ENCODE measurements at regions not wholly inside any gene's neighbourhood (a gene's known extent, or its start where the extent isn't known, plus 50 kb on each side); places are given as distances from the start of the nearest gene placed in this dataset.

DNA sequence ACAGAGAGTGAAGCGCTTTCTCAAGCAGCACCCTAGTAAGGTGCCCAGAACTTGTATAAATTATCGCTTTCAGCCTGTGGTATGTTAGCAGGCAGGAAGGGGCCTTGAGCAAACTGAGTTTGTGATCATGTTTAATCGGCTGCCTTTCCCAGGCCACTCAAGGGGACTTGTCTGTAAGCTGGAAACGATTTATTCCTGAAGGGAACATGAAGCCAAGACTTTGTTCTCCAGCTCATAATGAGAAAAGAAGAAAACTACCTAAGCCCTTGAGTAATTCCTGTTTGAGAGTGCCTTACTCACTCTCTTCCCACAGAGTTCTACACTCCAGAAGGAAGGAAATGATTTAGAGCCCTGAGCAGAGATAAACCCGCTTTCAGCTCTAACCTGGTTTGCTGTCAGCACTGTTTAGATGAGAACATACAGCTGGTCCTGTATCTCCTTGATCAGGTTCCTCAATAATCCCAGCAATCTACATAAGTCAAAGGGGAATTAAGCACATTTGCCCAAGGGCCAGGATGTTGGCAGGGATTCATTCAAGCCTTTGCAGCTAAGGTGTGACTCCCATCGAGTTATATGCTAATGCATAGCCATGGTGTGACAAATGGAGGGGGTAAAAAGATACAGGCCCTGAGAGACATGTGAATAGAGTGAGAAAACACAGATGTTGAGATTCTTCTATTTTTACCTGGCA lies 187.7 kb upstream of the SLC24A5 start:
- WGBS = 57% methylated on average over 6 of the region's 6 CpGs
- no peak overlapping the region for H3K9ac ChIP-seq (ENCODE audit: low read depth in 1 of 2, low read length in 2 of 2)
- H3K4me3 ChIP-seq (ENCODE audit: low read depth in 1 of 3, low read length in 3 of 3) = no peak overlapping the region
- H3K4me1 ChIP-seq (ENCODE audit: control insufficient read depth in 4 of 4, insufficient read depth in 4 of 4, low read length in 3 of 4) = no peaks in the 10 kb centered on the region
- DNase-seq (ENCODE audit: low spot score) = no peak
- no peak overlapping the region for H3K27ac ChIP-seq (ENCODE audit: low read depth in 1 of 2, low read length in 2 of 2)
- peaks cover 0 to 6% (median 2%) of the 10 kb centered on the region in 4 donors for H3K27me3 ChIP-seq (ENCODE audit: control insufficient read depth in 4 of 4, insufficient read depth in 4 of 4, low read length in 3 of 4)
- H3K36me3 ChIP-seq (ENCODE audit: control insufficient read depth in 4 of 4, insufficient read depth in 3 of 4, low read depth in 1 of 4, low read length in 3 of 4) = no peaks in the 10 kb centered on the region
- H3K9me3 ChIP-seq (ENCODE audit: control insufficient read depth in 4 of 4, low read length in 3 of 4) = no peaks in the 10 kb centered on the region
- TF ChIP-seq RAD21 (IDR thresholded peaks at IDR 0.05) = no peak
- TF ChIP-seq, protein P1, sequence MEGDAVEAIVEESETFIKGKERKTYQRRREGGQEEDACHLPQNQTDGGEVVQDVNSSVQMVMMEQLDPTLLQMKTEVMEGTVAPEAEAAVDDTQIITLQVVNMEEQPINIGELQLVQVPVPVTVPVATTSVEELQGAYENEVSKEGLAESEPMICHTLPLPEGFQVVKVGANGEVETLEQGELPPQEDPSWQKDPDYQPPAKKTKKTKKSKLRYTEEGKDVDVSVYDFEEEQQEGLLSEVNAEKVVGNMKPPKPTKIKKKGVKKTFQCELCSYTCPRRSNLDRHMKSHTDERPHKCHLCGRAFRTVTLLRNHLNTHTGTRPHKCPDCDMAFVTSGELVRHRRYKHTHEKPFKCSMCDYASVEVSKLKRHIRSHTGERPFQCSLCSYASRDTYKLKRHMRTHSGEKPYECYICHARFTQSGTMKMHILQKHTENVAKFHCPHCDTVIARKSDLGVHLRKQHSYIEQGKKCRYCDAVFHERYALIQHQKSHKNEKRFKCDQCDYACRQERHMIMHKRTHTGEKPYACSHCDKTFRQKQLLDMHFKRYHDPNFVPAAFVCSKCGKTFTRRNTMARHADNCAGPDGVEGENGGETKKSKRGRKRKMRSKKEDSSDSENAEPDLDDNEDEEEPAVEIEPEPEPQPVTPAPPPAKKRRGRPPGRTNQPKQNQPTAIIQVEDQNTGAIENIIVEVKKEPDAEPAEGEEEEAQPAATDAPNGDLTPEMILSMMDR (IDR thresholded peaks at IDR 0.05; ENCODE audit: low read depth, low read length, missing input control) = no peak
- no peak for TF ChIP-seq EGR1 (IDR thresholded peaks at IDR 0.05; ENCODE audit: low read depth in 2 of 2)
- no peak for TF ChIP-seq YY1 (IDR thresholded peaks at IDR 0.05)

DNA sequence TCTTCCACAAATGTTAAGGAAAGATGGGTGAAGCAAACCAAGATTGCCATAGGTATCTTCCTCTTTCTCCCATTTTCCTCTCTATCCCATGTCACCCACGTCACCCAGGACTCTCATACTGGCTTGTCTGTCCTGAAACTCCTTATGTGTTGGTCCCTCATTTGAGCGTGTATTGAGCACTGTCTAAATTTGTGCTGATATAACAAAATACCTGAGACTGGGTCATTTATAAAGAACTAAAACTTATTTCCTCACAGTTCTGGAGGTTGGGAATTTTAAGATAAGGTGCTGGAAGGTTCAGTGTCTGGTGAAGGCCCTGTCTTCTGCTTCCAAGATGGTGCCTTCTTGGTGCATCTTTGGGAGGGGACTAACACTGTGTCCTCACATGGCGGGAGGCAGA lies 186.9 kb upstream of the SLC24A5 start:
- Histone ChIP-seq H3K27ac (ENCODE audit: low read depth in 1 of 2, low read length in 2 of 2) (no peak overlapping the region), H3K4me3 (ENCODE audit: low read depth in 1 of 3, low read length in 3 of 3) (no peak overlapping the region), H3K9me3 (ENCODE audit: control insufficient read depth in 4 of 4, low read length in 3 of 4) (no peaks in the 10 kb centered on the region), H3K9ac (ENCODE audit: low read depth in 1 of 2, low read length in 2 of 2) (no peak overlapping the region), H3K27me3 (ENCODE audit: control insufficient read depth in 4 of 4, insufficient read depth in 4 of 4, low read length in 3 of 4) (peaks cover 0 to 6% (median 2%) of the 10 kb centered on the region in 4 donors), H3K4me1 (ENCODE audit: control insufficient read depth in 4 of 4, insufficient read depth in 4 of 4, low read length in 3 of 4) (no peaks in the 10 kb centered on the region), H3K36me3 (ENCODE audit: control insufficient read depth in 4 of 4, insufficient read depth in 3 of 4, low read depth in 1 of 4, low read length in 3 of 4) (no peaks in the 10 kb centered on the region)
- no peak for DNase-seq (ENCODE audit: low spot score)
- WGBS = 83% methylated on average over 3 of the region's 3 CpGs
- TF ChIP-seq TAF1 (conservative IDR thresholded peaks at IDR 0.05) = no peak
- TF ChIP-seq, protein P2, sequence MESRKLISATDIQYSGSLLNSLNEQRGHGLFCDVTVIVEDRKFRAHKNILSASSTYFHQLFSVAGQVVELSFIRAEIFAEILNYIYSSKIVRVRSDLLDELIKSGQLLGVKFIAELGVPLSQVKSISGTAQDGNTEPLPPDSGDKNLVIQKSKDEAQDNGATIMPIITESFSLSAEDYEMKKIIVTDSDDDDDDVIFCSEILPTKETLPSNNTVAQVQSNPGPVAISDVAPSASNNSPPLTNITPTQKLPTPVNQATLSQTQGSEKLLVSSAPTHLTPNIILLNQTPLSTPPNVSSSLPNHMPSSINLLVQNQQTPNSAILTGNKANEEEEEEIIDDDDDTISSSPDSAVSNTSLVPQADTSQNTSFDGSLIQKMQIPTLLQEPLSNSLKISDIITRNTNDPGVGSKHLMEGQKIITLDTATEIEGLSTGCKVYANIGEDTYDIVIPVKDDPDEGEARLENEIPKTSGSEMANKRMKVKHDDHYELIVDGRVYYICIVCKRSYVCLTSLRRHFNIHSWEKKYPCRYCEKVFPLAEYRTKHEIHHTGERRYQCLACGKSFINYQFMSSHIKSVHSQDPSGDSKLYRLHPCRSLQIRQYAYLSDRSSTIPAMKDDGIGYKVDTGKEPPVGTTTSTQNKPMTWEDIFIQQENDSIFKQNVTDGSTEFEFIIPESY (IDR thresholded peaks at IDR 0.05) = no peak
- TF ChIP-seq, protein P3, sequence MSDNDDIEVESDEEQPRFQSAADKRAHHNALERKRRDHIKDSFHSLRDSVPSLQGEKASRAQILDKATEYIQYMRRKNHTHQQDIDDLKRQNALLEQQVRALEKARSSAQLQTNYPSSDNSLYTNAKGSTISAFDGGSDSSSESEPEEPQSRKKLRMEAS (IDR thresholded peaks at IDR 0.05) = no peak
- no peak for TF ChIP-seq RAD21 (IDR thresholded peaks at IDR 0.05)
- no peak for TF ChIP-seq RXRA (IDR thresholded peaks at IDR 0.05)
- no peak for TF ChIP-seq YY1 (IDR thresholded peaks at IDR 0.05)
- TF ChIP-seq HNF4A (conservative IDR thresholded peaks at IDR 0.05) = no peak
- TF ChIP-seq GABPA (IDR thresholded peaks at IDR 0.05 in 1 of 2, conservative IDR thresholded peaks at IDR 0.05 in 1 of 2) = no peak

DNA sequence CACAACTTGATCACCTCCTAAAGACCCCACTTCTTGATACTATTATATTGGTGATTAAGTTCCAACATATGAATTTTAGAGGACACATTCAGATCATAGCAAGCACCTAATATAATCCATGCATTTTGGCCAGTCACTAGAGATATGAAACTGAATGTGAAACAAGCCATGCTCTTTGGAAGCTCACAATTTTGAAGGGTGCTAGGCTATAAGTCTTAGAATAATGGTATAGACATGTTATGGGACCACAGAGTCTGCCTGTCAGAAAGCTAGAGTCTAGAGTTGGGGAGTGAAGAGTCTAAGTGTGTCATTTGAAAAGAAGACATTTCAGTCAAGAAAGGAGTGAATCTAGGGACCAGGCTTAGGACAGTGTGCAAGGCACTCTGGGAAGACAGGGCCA lies 186.4 kb upstream of the SLC24A5 start:
- H3K36me3 ChIP-seq (ENCODE audit: control insufficient read depth in 4 of 4, insufficient read depth in 3 of 4, low read depth in 1 of 4, low read length in 3 of 4) = no peaks in the 10 kb centered on the region
- no peaks in the 10 kb centered on the region for H3K9me3 ChIP-seq (ENCODE audit: control insufficient read depth in 4 of 4, low read length in 3 of 4)
- DNase-seq (ENCODE audit: low spot score) = no peak
- TF ChIP-seq GABPA (IDR thresholded peaks at IDR 0.05 in 1 of 2, conservative IDR thresholded peaks at IDR 0.05 in 1 of 2) (no peak), HNF4A (conservative IDR thresholded peaks at IDR 0.05) (no peak), HNF4G (IDR thresholded peaks at IDR 0.05) (no peak), FOXA2 (IDR thresholded peaks at IDR 0.05) (no peak), JUND (IDR thresholded peaks at IDR 0.05) (no peak)
- TF ChIP-seq, protein P1 (IDR thresholded peaks at IDR 0.05; ENCODE audit: low read depth, low read length, missing input control) = no peak
- TF ChIP-seq, protein P4, sequence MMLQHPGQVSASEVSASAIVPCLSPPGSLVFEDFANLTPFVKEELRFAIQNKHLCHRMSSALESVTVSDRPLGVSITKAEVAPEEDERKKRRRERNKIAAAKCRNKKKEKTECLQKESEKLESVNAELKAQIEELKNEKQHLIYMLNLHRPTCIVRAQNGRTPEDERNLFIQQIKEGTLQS (IDR thresholded peaks at IDR 0.05) = no peak
- TF ChIP-seq, protein P2 (IDR thresholded peaks at IDR 0.05) = no peak
- H3K4me1 ChIP-seq (ENCODE audit: control insufficient read depth in 4 of 4, insufficient read depth in 4 of 4, low read length in 3 of 4) = no peaks in the 10 kb centered on the region
- no peak overlapping the region for H3K27ac ChIP-seq (ENCODE audit: low read depth in 1 of 2, low read length in 2 of 2)
- H3K9ac ChIP-seq (ENCODE audit: low read depth in 1 of 2, low read length in 2 of 2) = no peak overlapping the region
- H3K27me3 ChIP-seq (ENCODE audit: control insufficient read depth in 4 of 4, insufficient read depth in 4 of 4, low read length in 3 of 4) = peaks cover 0 to 6% (median 2%) of the 10 kb centered on the region in 4 donors
- H3K4me3 ChIP-seq (ENCODE audit: low read depth in 1 of 3, low read length in 3 of 3) = no peak overlapping the region

All from liver (tissue), 8 donors.